ENCODE measurements at regions not wholly inside any gene's neighbourhood (a gene's known extent, or its start where the extent isn't known, plus 50 kb on each side); places are given as distances from the start of the nearest gene placed in this dataset.

- Histone ChIP-seq H3K4me1 (ENCODE audit: control insufficient read depth, insufficient read depth, low read length) (no peaks in the 10 kb centered on the region), H3K27ac (ENCODE audit: low read length) (no peak overlapping the region), H3K36me3 (ENCODE audit: control insufficient read depth, insufficient read depth, low read length) (no peaks in the 10 kb centered on the region), H3K4me3 (ENCODE audit: low read length) (no peak overlapping the region), H3K27me3 (ENCODE audit: control insufficient read depth, insufficient read depth, low read length) (no peaks in the 10 kb centered on the region), H3K9me3 (replicated peaks; ENCODE audit: control insufficient read depth, low read depth, low read length) (no peaks in the 10 kb centered on the region)
- DNase-seq: no peak
- WGBS (ENCODE audit: insufficient coverage): 100% methylated on average over 1 of the region's 5 CpGs
Observed at GRCh38 chr1:189530162-189530561, 947.5 kb downstream of the BRINP3 start.

DNA sequence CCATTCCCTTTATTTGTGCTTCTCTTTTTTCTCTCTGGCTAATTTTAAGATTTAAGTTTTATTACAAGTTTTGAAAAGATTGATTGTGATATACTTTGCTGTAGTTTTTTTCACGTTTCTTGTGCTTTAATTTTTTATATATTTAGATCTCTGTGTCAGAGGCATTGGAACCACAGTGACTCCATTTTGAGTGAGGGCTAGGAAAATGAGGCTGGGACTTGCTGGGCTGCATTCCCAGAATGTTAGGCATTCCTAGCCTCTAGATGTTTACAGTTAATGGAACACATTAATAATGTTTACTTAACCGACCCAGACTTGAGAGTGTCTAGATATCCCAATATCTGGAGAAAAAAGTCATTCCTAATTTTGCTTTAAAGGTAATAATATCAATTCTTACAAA, 939.4 kb downstream of the BRINP3 start:
- DNase-seq: no peak
- Histone ChIP-seq H3K27me3 (ENCODE audit: control insufficient read depth, insufficient read depth, low read length) (no peaks in the 10 kb centered on the region), H3K9me3 (replicated peaks; ENCODE audit: control insufficient read depth, low read depth, low read length) (no peaks in the 10 kb centered on the region), H3K4me3 (ENCODE audit: low read length) (no peak overlapping the region), H3K4me1 (ENCODE audit: control insufficient read depth, insufficient read depth, low read length) (no peaks in the 10 kb centered on the region), H3K27ac (ENCODE audit: low read length) (no peak overlapping the region), H3K36me3 (ENCODE audit: control insufficient read depth, insufficient read depth, low read length) (no peaks in the 10 kb centered on the region)
- no CpG with 5 or more reads among the region's 2 CpGs for whole genome bisulfite sequencing (ENCODE audit: insufficient coverage)

- Histone ChIP-seq H3K4me3 (ENCODE audit: low read length) (no peak overlapping the region), H3K4me1 (ENCODE audit: control insufficient read depth, insufficient read depth, low read length) (no peaks in the 10 kb centered on the region), H3K36me3 (ENCODE audit: control insufficient read depth, insufficient read depth, low read length) (no peaks in the 10 kb centered on the region), H3K27ac (ENCODE audit: low read length) (no peak overlapping the region), H3K9me3 (replicated peaks; ENCODE audit: control insufficient read depth, low read depth, low read length) (no peaks in the 10 kb centered on the region), H3K27me3 (ENCODE audit: control insufficient read depth, insufficient read depth, low read length) (no peaks in the 10 kb centered on the region)
- no peak for DNase-seq
Observed at GRCh38 chr1:189550498-189550897, 927.2 kb downstream of the BRINP3 start.

- no peak for DNase-seq
- Histone ChIP-seq H3K27ac (ENCODE audit: low read length) (no peak overlapping the region), H3K9me3 (replicated peaks; ENCODE audit: control insufficient read depth, low read depth, low read length) (no peaks in the 10 kb centered on the region), H3K27me3 (ENCODE audit: control insufficient read depth, insufficient read depth, low read length) (no peaks in the 10 kb centered on the region), H3K36me3 (ENCODE audit: control insufficient read depth, insufficient read depth, low read length) (no peaks in the 10 kb centered on the region), H3K4me1 (ENCODE audit: control insufficient read depth, insufficient read depth, low read length) (no peaks in the 10 kb centered on the region), H3K4me3 (ENCODE audit: low read length) (no peak overlapping the region)
- 86% methylated on average over 2 of the region's 4 CpGs for WGBS (ENCODE audit: insufficient coverage)
Observed at GRCh38 chr1:189563784-189564183, 913.9 kb downstream of the BRINP3 start.

DNA sequence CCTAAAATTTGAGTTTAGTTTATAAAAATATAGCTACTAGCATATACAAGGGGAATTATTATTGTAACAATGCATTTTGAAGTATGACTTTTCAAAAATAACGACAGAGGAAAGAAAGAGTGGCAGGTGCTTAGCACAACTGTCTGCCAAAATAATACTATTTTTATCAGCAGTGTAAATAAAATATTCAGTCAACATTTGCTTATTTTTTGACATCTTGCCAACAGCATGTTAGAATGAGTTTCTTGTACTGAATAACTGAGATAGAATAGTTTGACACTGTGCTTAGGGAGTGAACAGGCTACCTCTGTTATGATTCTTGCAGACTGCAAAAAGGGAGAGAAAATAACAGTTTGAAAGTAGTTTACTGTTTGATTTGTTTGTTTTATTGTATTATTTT, 909.8 kb downstream of the BRINP3 start:
- Histone ChIP-seq H3K36me3 (ENCODE audit: control insufficient read depth, insufficient read depth, low read length) (no peaks in the 10 kb centered on the region), H3K27ac (ENCODE audit: low read length) (no peak overlapping the region), H3K4me3 (ENCODE audit: low read length) (no peak overlapping the region), H3K27me3 (ENCODE audit: control insufficient read depth, insufficient read depth, low read length) (no peaks in the 10 kb centered on the region), H3K4me1 (ENCODE audit: control insufficient read depth, insufficient read depth, low read length) (no peaks in the 10 kb centered on the region), H3K9me3 (replicated peaks; ENCODE audit: control insufficient read depth, low read depth, low read length) (no peaks in the 10 kb centered on the region)
- no CpG with 5 or more reads among the region's 1 CpG for WGBS (ENCODE audit: insufficient coverage)
- DNase-seq: peak; percentile 6

DNA sequence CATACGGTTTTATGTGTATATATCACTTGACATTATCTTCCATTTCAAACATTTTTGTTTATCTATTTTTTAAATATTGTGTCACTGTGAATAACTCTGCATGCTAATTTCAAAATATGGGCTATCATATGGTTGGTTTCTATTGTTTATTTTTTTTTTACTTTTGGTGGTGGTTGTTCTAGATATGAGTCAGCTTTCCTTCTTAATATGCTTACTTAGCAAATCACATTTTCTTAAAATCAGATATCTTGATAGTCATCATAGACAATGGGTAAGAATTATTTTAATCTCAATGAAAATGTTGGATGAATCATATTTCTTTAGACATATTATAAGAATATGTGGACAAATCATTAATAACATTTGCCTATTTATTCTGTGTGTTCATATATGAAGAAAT, 881.5 kb downstream of the BRINP3 start:
- H3K27me3 ChIP-seq (ENCODE audit: control insufficient read depth, insufficient read depth, low read length): no peaks in the 10 kb centered on the region
- DNase-seq: no peak
- WGBS (ENCODE audit: insufficient coverage): no CpG with 5 or more reads among the region's 1 CpG
- no peaks in the 10 kb centered on the region for H3K9me3 ChIP-seq (replicated peaks; ENCODE audit: control insufficient read depth, low read depth, low read length)
- H3K36me3 ChIP-seq (ENCODE audit: control insufficient read depth, insufficient read depth, low read length): no peaks in the 10 kb centered on the region
- no peak overlapping the region for H3K27ac ChIP-seq (ENCODE audit: low read length)
- no peak overlapping the region for H3K4me3 ChIP-seq (ENCODE audit: low read length)
- no peaks in the 10 kb centered on the region for H3K4me1 ChIP-seq (ENCODE audit: control insufficient read depth, insufficient read depth, low read length)

DNA sequence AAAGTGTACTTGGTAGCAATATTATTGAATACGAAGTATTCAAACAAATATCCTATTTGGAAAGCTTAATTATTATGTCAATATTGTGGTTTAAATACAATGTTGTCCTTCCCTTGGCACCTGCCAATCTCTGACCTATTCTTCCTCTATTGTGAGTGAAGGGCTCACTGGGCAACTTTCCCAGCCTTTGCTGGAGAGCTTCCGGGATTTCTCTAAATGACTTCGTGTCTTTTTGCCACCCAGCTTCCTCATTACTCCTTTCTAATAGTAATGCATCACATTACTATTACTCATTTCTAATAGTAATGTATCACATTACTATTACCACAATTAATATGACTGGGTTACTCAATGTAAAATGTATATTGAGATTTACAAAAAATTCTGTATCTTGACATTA, 880.6 kb downstream of the BRINP3 start:
- Histone ChIP-seq H3K27me3 (ENCODE audit: control insufficient read depth, insufficient read depth, low read length) (no peaks in the 10 kb centered on the region), H3K36me3 (ENCODE audit: control insufficient read depth, insufficient read depth, low read length) (no peaks in the 10 kb centered on the region), H3K4me1 (ENCODE audit: control insufficient read depth, insufficient read depth, low read length) (no peaks in the 10 kb centered on the region), H3K4me3 (ENCODE audit: low read length) (no peak overlapping the region), H3K27ac (ENCODE audit: low read length) (no peak overlapping the region), H3K9me3 (replicated peaks; ENCODE audit: control insufficient read depth, low read depth, low read length) (no peaks in the 10 kb centered on the region)
- DNase-seq: no peak
- WGBS (ENCODE audit: insufficient coverage): no CpG with 5 or more reads among the region's 3 CpGs

- no peak overlapping the region for H3K4me3 ChIP-seq (ENCODE audit: low read length)
- H3K4me1 ChIP-seq (ENCODE audit: control insufficient read depth, insufficient read depth, low read length): no peaks in the 10 kb centered on the region
- H3K27ac ChIP-seq (ENCODE audit: low read length): no peak overlapping the region
- DNase-seq: no peak
- no peaks in the 10 kb centered on the region for H3K27me3 ChIP-seq (ENCODE audit: control insufficient read depth, insufficient read depth, low read length)
- WGBS (ENCODE audit: insufficient coverage): no CpG with 5 or more reads among the region's 2 CpGs
- H3K36me3 ChIP-seq (ENCODE audit: control insufficient read depth, insufficient read depth, low read length): no peaks in the 10 kb centered on the region
- no peaks in the 10 kb centered on the region for H3K9me3 ChIP-seq (replicated peaks; ENCODE audit: control insufficient read depth, low read depth, low read length)
Observed at GRCh38 chr1:189605226-189605625, 872.4 kb downstream of the BRINP3 start.

DNA sequence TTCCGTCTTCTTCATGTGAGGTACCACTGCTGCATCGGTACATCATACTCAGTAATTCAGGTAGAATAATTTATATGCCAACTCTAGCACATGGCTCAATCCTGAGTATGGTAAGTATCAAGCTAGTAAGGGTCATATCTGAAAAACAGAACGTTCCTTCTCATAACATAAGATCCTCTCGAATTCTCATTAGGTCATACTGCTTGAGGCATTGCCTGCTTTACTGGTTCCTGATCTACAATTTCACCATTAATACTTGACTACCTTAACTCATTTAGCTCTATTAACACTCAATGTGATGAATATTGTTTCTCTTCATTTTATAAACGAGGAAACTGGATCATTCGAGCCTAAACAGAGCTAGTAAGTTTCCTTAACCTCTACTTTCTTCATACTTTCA, 871.6 kb downstream of the BRINP3 start:
- no peak overlapping the region for H3K4me3 ChIP-seq (ENCODE audit: low read length)
- H3K36me3 ChIP-seq (ENCODE audit: control insufficient read depth, insufficient read depth, low read length): no peaks in the 10 kb centered on the region
- no peak overlapping the region for H3K27ac ChIP-seq (ENCODE audit: low read length)
- no peaks in the 10 kb centered on the region for H3K4me1 ChIP-seq (ENCODE audit: control insufficient read depth, insufficient read depth, low read length)
- H3K27me3 ChIP-seq (ENCODE audit: control insufficient read depth, insufficient read depth, low read length): no peaks in the 10 kb centered on the region
- WGBS (ENCODE audit: insufficient coverage): 40% methylated on average over 1 of the region's 6 CpGs
- no peaks in the 10 kb centered on the region for H3K9me3 ChIP-seq (replicated peaks; ENCODE audit: control insufficient read depth, low read depth, low read length)
- DNase-seq: no peak

GRCh38 chr1:189606795-189607476, 870.7 kb downstream of the BRINP3 start:
- Histone ChIP-seq H3K4me3 (ENCODE audit: low read length) (no peak overlapping the region), H3K27me3 (ENCODE audit: control insufficient read depth, insufficient read depth, low read length) (no peaks in the 10 kb centered on the region), H3K4me1 (ENCODE audit: control insufficient read depth, insufficient read depth, low read length) (no peaks in the 10 kb centered on the region), H3K36me3 (ENCODE audit: control insufficient read depth, insufficient read depth, low read length) (no peaks in the 10 kb centered on the region), H3K27ac (ENCODE audit: low read length) (no peak overlapping the region), H3K9me3 (replicated peaks; ENCODE audit: control insufficient read depth, low read depth, low read length) (no peaks in the 10 kb centered on the region)
- no peak for DNase-seq
- no CpG with 5 or more reads among the region's 2 CpGs for WGBS (ENCODE audit: insufficient coverage)

- Histone ChIP-seq H3K9me3 (replicated peaks; ENCODE audit: control insufficient read depth, low read depth, low read length) (no peaks in the 10 kb centered on the region), H3K36me3 (ENCODE audit: control insufficient read depth, insufficient read depth, low read length) (no peaks in the 10 kb centered on the region), H3K27me3 (ENCODE audit: control insufficient read depth, insufficient read depth, low read length) (no peaks in the 10 kb centered on the region), H3K4me3 (ENCODE audit: low read length) (no peak overlapping the region), H3K27ac (ENCODE audit: low read length) (no peak overlapping the region), H3K4me1 (ENCODE audit: control insufficient read depth, insufficient read depth, low read length) (no peaks in the 10 kb centered on the region)
- DNase-seq: no peak
- no CpG with 5 or more reads among the region's 1 CpG for WGBS (ENCODE audit: insufficient coverage)
Observed at GRCh38 chr1:189607477-189608096, 870.1 kb downstream of the BRINP3 start.

Data from muscle of leg (tissue), 3 donors.